GM23338 (cell line): ENCODE measurements at regions not wholly inside any gene's neighbourhood (a gene's known extent, or its start where the extent isn't known, plus 50 kb on each side); places are given as distances from the start of the nearest gene placed in this dataset.
"Not testable (repeated sequence)": the region's sequence is repeated elsewhere in the genome, so short reads cannot be mapped to it uniquely, and the experiment has no call there.

Experiments used
- CTCF ChIP-seq, 2 experiments: fragments of 200-600 bp in 1 of 2; sonication (generic) in 1 of 2; conservative IDR thresholded peaks; 2 replicates each; pipeline versions ENCODE4 v1.5.1 to v1.6.1; 2016 to 2017; ENCODE audit warnings: antibody characterized with exemption in 2 of 2, low read depth in 2 of 2, mild to moderate bottlenecking in 2 of 2, moderate library complexity in 1 of 2
- EZH2 ChIP-seq: fragments of 200-600 bp; sonication (generic); IDR thresholded peaks from one replicate; pipeline ENCODE4 v1.8.0; 2017; ENCODE audit warnings: antibody characterized with exemption, mild to moderate bottlenecking, low read depth; ENCODE audit not compliant: unreplicated experiment
- REST ChIP-seq: IDR thresholded peaks from one replicate; pipeline ENCODE4 v1.6.1; 2018; ENCODE audit warnings: antibody characterized with exemption; ENCODE audit not compliant: unreplicated experiment

- TF ChIP-seq REST; CTCF (conservative IDR thresholded peaks at IDR 0.05; ENCODE audit: low read depth in 2 of 2); EZH2: not testable (repeated sequence)
These were observed 3949.9 kb upstream of the OR11H1 start for GRCh38 chr22:11578115-11578514.
